DOHH2 (cell line): ENCODE measurements at regions not wholly inside any gene's neighbourhood (a gene's known extent, or its start where the extent isn't known, plus 50 kb on each side); places are given as distances from the start of the nearest gene placed in this dataset.

Experiments
- CTCF ChIP-seq: fragments of 200-600 bp; sonication (generic); IDR thresholded peaks from one replicate; pipeline ENCODE4 v1.5.1; 2014; ENCODE audit warnings: antibody characterized with exemption, mild to moderate bottlenecking, low read depth, low read length; ENCODE audit not compliant: poor library complexity, severe bottlenecking
- EZH2phosphoT487 ChIP-seq: fragments of 200-600 bp; sonication (generic); IDR thresholded peaks from 2 replicates; pipeline ENCODE4 v1.6.1; 2017; ENCODE audit warnings: borderline replicate concordance, mild to moderate bottlenecking, antibody characterized with exemption, low read length, moderate library complexity, mixed read lengths

GRCh38 chr22:27651486-27651885 lies 150.1 kb downstream of the MN1 start:
- no peak for TF ChIP-seq CTCF
- no peak for TF ChIP-seq EZH2phosphoT487
